Fibroblast of villous mesenchyme (primary cell): ENCODE measurements at regions not wholly inside any gene's neighbourhood (a gene's known extent, or its start where the extent isn't known, plus 50 kb on each side); places are given as distances from the start of the nearest gene placed in this dataset.
A peak's percentile ranks its signal among the peaks of the same experiment; 100 is the strongest.

Experiments used
- DNase-seq: peaks from one replicate; pipeline ENCODE4 v3.0.0-alpha.2; 2010; ENCODE audit warnings: low read depth
- H3K4me3 ChIP-seq: 2 replicates; pipeline ENCODE4 v1.5.1; 2011; ENCODE audit warnings: low read depth, mild to moderate bottlenecking, low read length
- TF ChIP-seq, protein P1 (sequence below): IDR thresholded peaks from 2 replicates; pipeline ENCODE4 v1.5.1; 2012; ENCODE audit warnings: low read depth, mild to moderate bottlenecking, low read length; ENCODE audit not compliant: insufficient read depth

DNA sequence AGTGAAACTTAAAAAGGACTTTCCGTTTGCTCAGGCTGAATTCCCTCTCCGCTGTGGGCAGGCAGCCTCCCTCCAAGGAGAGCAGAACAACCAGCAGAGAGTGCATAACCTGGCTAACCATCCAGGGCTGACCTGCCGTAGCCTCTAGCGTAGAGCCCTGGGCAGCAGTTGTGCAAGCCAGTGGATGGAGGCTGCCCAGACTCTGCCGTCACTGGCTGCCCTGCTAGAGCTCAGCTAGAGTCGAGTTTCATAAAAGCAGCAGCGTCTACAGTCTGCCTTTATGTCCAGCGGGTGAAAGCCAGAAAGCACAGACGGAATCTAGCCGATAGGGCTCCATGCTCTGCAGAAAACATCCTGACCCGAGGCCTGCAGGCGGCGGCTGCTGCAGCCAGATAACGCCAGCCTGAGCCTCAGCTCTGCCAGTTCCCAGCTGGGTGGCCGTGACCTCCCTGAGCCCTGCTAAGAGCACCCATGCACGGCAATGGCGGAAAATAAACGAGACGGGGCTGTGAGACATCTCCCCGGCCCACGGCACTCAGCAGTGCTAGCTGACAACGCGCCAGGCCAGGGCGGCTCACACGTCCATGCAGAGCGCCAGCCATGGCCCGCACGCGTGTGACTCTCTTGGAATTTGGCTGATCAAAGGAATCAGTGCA lies 231.3 kb downstream of the ENGASE start:
- TF ChIP-seq, protein P1, sequence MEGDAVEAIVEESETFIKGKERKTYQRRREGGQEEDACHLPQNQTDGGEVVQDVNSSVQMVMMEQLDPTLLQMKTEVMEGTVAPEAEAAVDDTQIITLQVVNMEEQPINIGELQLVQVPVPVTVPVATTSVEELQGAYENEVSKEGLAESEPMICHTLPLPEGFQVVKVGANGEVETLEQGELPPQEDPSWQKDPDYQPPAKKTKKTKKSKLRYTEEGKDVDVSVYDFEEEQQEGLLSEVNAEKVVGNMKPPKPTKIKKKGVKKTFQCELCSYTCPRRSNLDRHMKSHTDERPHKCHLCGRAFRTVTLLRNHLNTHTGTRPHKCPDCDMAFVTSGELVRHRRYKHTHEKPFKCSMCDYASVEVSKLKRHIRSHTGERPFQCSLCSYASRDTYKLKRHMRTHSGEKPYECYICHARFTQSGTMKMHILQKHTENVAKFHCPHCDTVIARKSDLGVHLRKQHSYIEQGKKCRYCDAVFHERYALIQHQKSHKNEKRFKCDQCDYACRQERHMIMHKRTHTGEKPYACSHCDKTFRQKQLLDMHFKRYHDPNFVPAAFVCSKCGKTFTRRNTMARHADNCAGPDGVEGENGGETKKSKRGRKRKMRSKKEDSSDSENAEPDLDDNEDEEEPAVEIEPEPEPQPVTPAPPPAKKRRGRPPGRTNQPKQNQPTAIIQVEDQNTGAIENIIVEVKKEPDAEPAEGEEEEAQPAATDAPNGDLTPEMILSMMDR: no peak
- DNase-seq: peak; percentile 6
- no peak overlapping the region for H3K4me3 ChIP-seq

DNA sequence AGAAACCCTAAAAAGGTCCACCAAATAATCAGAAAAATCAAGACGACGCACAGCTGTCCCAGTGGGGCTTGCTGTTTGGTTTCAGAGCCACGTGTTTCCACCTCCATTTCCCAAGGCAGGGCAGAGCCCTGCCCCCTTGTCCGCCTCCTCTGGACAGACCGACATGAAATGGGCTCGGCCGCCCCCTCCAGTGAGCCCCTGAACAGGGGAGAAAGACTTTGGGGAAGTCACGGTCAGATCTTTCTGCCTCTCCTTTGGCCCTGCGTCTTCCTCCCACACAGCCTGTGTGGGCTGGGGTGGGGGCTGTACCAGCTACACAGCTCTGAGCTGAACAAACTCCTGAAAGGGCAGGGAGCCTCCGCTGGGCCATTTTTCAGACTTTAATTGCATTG lies 230.7 kb downstream of the ENGASE start:
- TF ChIP-seq, protein P1: no peak
- DNase-seq: no peak
- no peak overlapping the region for H3K4me3 ChIP-seq

DNA sequence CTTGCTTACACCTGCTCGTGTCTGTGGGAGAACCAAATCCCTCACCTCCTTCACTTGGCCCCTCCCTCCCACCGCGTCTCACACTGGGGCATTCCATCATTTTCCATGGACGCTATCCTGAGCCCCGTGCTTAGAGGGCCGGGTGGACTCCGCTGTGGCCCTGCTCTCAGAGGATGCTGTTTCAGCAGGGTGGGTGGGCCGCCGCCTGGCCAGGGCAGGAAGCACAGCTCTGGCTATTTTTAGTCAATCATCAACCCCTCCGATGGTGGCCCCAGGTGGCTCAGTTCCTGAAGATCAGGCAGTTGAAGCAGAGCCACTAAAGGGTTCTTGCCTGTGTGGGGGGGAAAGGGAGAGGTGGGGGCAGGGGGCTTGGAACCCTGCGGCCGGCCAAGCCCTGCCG lies 230.3 kb downstream of the ENGASE start:
- no peak overlapping the region for H3K4me3 ChIP-seq
- no peak for DNase-seq
- TF ChIP-seq, protein P1: no peak

DNA sequence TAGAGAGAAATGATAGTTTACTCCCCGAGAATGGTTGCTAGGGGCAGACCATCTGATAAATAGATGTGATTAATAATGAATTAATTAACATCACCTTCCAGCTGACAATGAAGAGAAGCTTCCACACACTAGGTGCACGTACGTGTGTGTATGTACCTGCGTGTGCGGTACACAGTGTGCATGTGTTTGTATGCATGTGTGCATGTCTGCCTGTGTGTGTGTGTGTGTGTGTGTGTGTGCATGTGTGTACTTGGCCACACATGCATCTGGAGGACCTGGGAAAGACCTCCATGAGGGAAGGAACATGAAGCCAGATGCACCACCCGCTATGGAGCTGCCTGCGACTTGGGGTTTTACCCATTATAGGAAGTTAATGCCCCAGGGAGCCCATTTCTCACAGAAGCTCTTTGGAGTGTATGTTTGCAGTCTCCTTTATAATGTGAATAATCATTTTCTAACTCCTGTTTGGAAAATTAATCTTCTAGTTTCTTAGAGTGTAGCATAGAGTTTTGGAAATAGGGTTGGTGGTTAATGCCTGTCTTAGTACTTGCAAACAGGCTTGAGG lies 229.1 kb downstream of the ENGASE start:
- no peak overlapping the region for H3K4me3 ChIP-seq
- DNase-seq: no peak
- TF ChIP-seq, protein P1: no peak

DNA sequence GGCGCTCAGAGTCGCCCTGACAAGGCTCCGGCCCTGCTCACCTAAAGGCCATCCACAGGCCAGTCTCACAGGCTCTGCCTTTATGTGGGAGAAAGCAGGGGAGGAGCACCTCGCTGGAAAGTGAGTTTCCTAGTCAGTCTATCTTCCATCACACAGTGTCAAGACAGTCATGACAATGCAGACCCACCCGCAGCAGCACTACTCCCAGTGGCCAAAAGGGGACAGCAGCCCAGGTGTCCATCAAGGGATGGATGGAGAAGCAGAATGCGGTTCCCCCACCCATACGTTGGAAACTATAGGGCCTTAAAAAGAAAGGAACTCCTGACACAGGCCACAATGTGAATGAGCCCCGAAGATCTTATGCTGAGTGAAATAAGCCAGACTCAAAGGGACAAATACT lies 226.8 kb downstream of the ENGASE start:
- TF ChIP-seq, protein P1: no peak
- no peak overlapping the region for H3K4me3 ChIP-seq
- DNase-seq: no peak

DNA sequence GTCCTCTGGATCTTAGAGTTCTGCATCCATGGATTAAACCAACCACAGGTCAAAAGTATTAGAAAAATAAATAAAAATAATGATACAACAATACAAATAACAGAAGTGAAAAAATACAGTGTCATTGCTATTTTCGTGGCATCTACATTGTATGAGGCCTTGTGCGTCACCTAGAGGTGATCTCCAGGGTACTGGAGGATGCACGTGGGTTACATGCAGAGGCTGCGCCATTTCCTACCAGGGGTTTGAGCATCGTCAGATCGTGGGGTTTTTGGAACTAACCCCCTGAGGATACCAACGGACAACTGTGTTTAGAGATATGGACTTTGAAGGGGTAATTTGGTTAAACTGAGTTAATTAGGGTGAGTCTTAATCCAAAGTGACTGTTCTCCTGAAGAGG lies 224.7 kb downstream of the ENGASE start:
- TF ChIP-seq, protein P1: no peak
- no peak for DNase-seq
- no peak overlapping the region for H3K4me3 ChIP-seq

DNA sequence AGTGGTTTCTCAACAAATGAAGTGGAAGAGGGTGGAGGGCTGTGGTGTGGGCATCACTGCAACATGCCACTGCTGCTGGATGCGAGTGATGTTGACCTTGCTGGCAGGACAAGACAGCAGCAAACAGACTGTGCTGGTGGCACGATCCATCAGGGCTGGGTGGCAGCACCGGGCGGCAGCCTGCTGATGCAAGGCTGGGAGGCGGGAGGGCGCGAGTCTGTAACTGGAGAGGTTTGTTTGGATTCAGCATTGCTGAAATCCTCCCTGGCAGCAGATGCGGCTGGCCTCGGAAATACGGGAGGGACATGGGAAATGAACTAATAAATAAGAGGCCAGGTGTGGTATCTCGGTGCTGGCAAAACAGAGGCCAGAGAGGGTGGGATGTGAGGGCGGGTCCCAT lies 224.2 kb downstream of the ENGASE start:
- TF ChIP-seq, protein P1: no peak
- DNase-seq: no peak
- no peak overlapping the region for H3K4me3 ChIP-seq
